ENCODE measurements at regions not wholly inside any gene's neighbourhood (a gene's known extent, or its start where the extent isn't known, plus 50 kb on each side); places are given as distances from the start of the nearest gene placed in this dataset.
A peak's percentile ranks its signal among the peaks of the same experiment; 100 is the strongest.

DNA sequence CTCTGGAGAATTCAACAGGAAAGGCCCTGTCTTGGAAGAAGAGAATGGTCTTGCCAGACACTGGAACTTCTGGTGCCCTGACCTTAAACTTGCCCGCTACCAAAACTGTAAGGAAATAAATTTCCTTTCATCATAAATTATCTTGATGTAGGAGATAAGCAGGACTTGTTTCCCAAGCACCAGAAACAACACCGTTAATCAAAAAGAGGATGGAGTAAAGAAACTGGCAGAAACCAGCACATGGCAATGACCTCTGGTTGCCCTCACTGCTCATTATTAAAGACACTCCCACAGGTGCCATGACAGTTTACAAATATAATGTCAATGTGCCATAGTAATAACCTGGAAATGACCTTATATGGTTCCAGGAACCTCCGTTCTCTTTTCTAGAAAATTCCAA is 426.1 kb downstream of the EDEM1 start:
- Histone ChIP-seq H3K27me3 (no peaks in the 10 kb centered on the region), H3K36me3 (no peaks in the 10 kb centered on the region), H3K4me1 (no peaks in the 10 kb centered on the region), H3K4me3 (no peak overlapping the region), H3K27ac (no peak overlapping the region), H3K9me3 (no peaks in the 10 kb centered on the region)
- WGBS, 2 donors = 37 to 46% methylated on average over 3 of the region's 3 CpGs
- TF ChIP-seq CTCF (IDR thresholded peaks at IDR 0.05) = no peak
- TF ChIP-seq POLR2AphosphoS5 (IDR thresholded peaks at IDR 0.05) = no peak
- no peak for TF ChIP-seq POLR2A (IDR thresholded peaks at IDR 0.05)
- no peak for TF ChIP-seq EP300 (IDR thresholded peaks at IDR 0.05)
- no peak for ATAC-seq (ENCODE audit: low FRiP score in 2 of 2)
- DNase-seq = no peak

GRCh38 chr3:5616873-5617272 is 429.4 kb downstream of the EDEM1 start:
- Histone ChIP-seq H3K27ac (no peak overlapping the region), H3K36me3 (no peaks in the 10 kb centered on the region), H3K9me3 (no peaks in the 10 kb centered on the region), H3K4me3 (no peak overlapping the region), H3K4me1 (no peaks in the 10 kb centered on the region), H3K27me3 (no peaks in the 10 kb centered on the region)
- TF ChIP-seq EP300 (IDR thresholded peaks at IDR 0.05) = no peak
- TF ChIP-seq CTCF (IDR thresholded peaks at IDR 0.05) = no peak
- no peak for TF ChIP-seq POLR2AphosphoS5 (IDR thresholded peaks at IDR 0.05)
- no peak for TF ChIP-seq POLR2A (IDR thresholded peaks at IDR 0.05)
- DNase-seq = no peak
- 51 to 60% methylated on average over 4 of the region's 4 CpGs for WGBS, 2 donors
- ATAC-seq (ENCODE audit: low FRiP score in 2 of 2) = no peak

- TF ChIP-seq POLR2AphosphoS5 (IDR thresholded peaks at IDR 0.05) (no peak), POLR2A (IDR thresholded peaks at IDR 0.05) (no peak)
- H3K27me3 ChIP-seq = no peaks in the 10 kb centered on the region
- DNase-seq (no peak), ATAC-seq (ENCODE audit: low FRiP score in 2 of 2) (no peak)
- H3K9me3 ChIP-seq = no peaks in the 10 kb centered on the region
- H3K4me1 ChIP-seq = no peaks in the 10 kb centered on the region
- H3K4me3 ChIP-seq = no peak overlapping the region
- H3K36me3 ChIP-seq = no peaks in the 10 kb centered on the region
- no peak overlapping the region for H3K27ac ChIP-seq
Measured at GRCh38 chr3:5618170-5618569, 430.7 kb downstream of the EDEM1 start.

GRCh38 chr3:5630406-5630805 is 442.9 kb downstream of the EDEM1 start:
- TF ChIP-seq POLR2AphosphoS5 (IDR thresholded peaks at IDR 0.05) (no peak), EP300 (IDR thresholded peaks at IDR 0.05) (no peak), CTCF (IDR thresholded peaks at IDR 0.05) (no peak), POLR2A (IDR thresholded peaks at IDR 0.05) (no peak)
- ATAC-seq (ENCODE audit: low FRiP score in 2 of 2) (no peak), DNase-seq (no peak)
- Histone ChIP-seq H3K9me3 (no peaks in the 10 kb centered on the region), H3K4me3 (no peak overlapping the region), H3K4me1 (no peaks in the 10 kb centered on the region), H3K27ac (no peak overlapping the region), H3K27me3 (no peaks in the 10 kb centered on the region), H3K36me3 (no peaks in the 10 kb centered on the region)
- 49 to 59% methylated on average over 3 of the region's 3 CpGs for WGBS, 2 donors

- Histone ChIP-seq H3K36me3 (no peaks in the 10 kb centered on the region), H3K4me3 (no peak overlapping the region), H3K4me1 (no peaks in the 10 kb centered on the region), H3K27ac (no peak overlapping the region), H3K27me3 (no peaks in the 10 kb centered on the region), H3K9me3 (peaks cover 0 to 6% (median 3%) of the 10 kb centered on the region in 4 donors)
- ATAC-seq (ENCODE audit: low FRiP score in 2 of 2) = no peak
- 89 to 91% methylated on average over 8 to 9 of the region's 10 CpGs for WGBS, 2 donors
- TF ChIP-seq POLR2AphosphoS5 (IDR thresholded peaks at IDR 0.05) = no peak
- no peak for TF ChIP-seq EP300 (IDR thresholded peaks at IDR 0.05)
- TF ChIP-seq CTCF (IDR thresholded peaks at IDR 0.05) = no peak
- no peak for TF ChIP-seq POLR2A (IDR thresholded peaks at IDR 0.05)
- peak in 1 of 2 donors; percentile 1 for DNase-seq
Measured at GRCh38 chr3:5633960-5634359, 446.5 kb downstream of the EDEM1 start.
